HEK293 (cell line): ENCODE measurements at regions not wholly inside any gene's neighbourhood (a gene's known extent, or its start where the extent isn't known, plus 50 kb on each side); places are given as distances from the start of the nearest gene placed in this dataset.
"Not testable (repeated sequence)": the region's sequence is repeated elsewhere in the genome, so short reads cannot be mapped to it uniquely, and the experiment has no call there.

ENCODE experiments used
- CTCF ChIA-PET: fragments of 350-600 bp; formaldehyde crosslinking; extraction: SDS; loops from one replicate; lab custom pipeline; 2021; ENCODE audit warnings: antibody characterized with exemption; lab: Yijun Ruan, JAX
- POLR2A ChIA-PET: fragments of 300-600 bp; formaldehyde crosslinking; extraction: SDS; loops from one replicate; lab custom pipeline; 2020; ENCODE audit warnings: antibody characterized with exemption, inconsistent platforms; lab: Yijun Ruan, JAX
- H3K27ac ChIP-seq: fragments of 200-500 bp; sonication (Bioruptor generic); 2 replicates; pipeline ENCODE4 v1.5.1; 2014; ENCODE audit warnings: low read depth, low read length, control low read depth, inconsistent platforms; ENCODE audit errors: extremely low read depth
- H3K36me3 ChIP-seq, 2 experiments: fragments of 200-500 bp in 1 of 2; sonication (Bioruptor generic) in 1 of 2; 1 replicate in 1 of 2; 2 replicates in 1 of 2; pipeline ENCODE4 v1.5.1; 2014 to 2017; ENCODE audit warnings: inconsistent platforms in 2 of 2, low read length in 2 of 2; ENCODE audit not compliant: control insufficient read depth in 2 of 2, insufficient read depth in 1 of 2
- H3K4me1 ChIP-seq: fragments of 200-500 bp; sonication (Bioruptor generic); 2 replicates; pipeline ENCODE4 v1.5.1; 2014; ENCODE audit warnings: mild to moderate bottlenecking, low read length, inconsistent platforms; ENCODE audit not compliant: control insufficient read depth, insufficient read depth
- H3K4me3 ChIP-seq: 2 replicates; pipeline ENCODE4 v1.5.1; 2011; ENCODE audit warnings: low read depth, mild to moderate bottlenecking, control low read depth, low read length, moderate library complexity
- H3K9me3 ChIP-seq: fragments of 200-500 bp; sonication (Bioruptor generic); 2 replicates; pipeline ENCODE4 v1.5.1; 2014; ENCODE audit warnings: low read depth, low read length, inconsistent platforms; ENCODE audit not compliant: control insufficient read depth, insufficient read depth
- REST ChIP-seq: fragments of 450-650 bp; formaldehyde crosslinking; IDR thresholded peaks from 2 replicates; pipeline ENCODE4 v1.5.1; 2016; ENCODE audit warnings: missing biosample characterization, missing genetic modification characterization
- SALL2 ChIP-seq: fragments of 450-650 bp; formaldehyde crosslinking; IDR thresholded peaks from 2 replicates; pipeline ENCODE4 v1.5.0; 2017; ENCODE audit warnings: missing biosample characterization, mild to moderate bottlenecking, missing genetic modification characterization, borderline replicate concordance
- TRIM28 ChIP-seq: IDR thresholded peaks from 2 replicates; pipeline ENCODE4 v1.6.1; 2011; ENCODE audit warnings: low read length, control low read depth, borderline replicate concordance
- ZBTB10 ChIP-seq: fragments of 450-650 bp; formaldehyde crosslinking; IDR thresholded peaks from 2 replicates; pipeline ENCODE4 v1.5.1; 2016; ENCODE audit warnings: missing biosample characterization, missing genetic modification characterization
- ZBTB17 ChIP-seq: fragments of 450-650 bp; formaldehyde crosslinking; IDR thresholded peaks from 2 replicates; pipeline ENCODE4 v1.5.1; 2016; ENCODE audit warnings: missing biosample characterization, missing genetic modification characterization
- ZFHX2 ChIP-seq: fragments of 450-650 bp; formaldehyde crosslinking; conservative IDR thresholded peaks from 2 replicates; pipeline ENCODE4 v1.5.1; 2016; ENCODE audit warnings: missing biosample characterization, missing genetic modification characterization
- ZFP69B ChIP-seq: fragments of 450-650 bp; formaldehyde crosslinking; IDR thresholded peaks from 2 replicates; pipeline ENCODE4 v1.5.1; 2016; ENCODE audit warnings: missing biosample characterization, missing genetic modification characterization
- ZNF169 ChIP-seq: fragments of 450-650 bp; formaldehyde crosslinking; IDR thresholded peaks from 2 replicates; pipeline ENCODE4 v1.5.1; 2016; ENCODE audit warnings: missing biosample characterization, missing genetic modification characterization
- ZNF175 ChIP-seq: fragments of 450-650 bp; formaldehyde crosslinking; IDR thresholded peaks from 2 replicates; pipeline ENCODE4 v1.5.1; 2016; ENCODE audit warnings: missing biosample characterization, missing genetic modification characterization
- ZNF221 ChIP-seq: fragments of 450-650 bp; formaldehyde crosslinking; IDR thresholded peaks from 2 replicates; pipeline ENCODE4 v1.5.1; 2017; ENCODE audit warnings: missing biosample characterization, missing genetic modification characterization, borderline replicate concordance
- ZNF404 ChIP-seq: fragments of 450-650 bp; formaldehyde crosslinking; IDR thresholded peaks from 2 replicates; pipeline ENCODE4 v1.5.1; 2017; ENCODE audit warnings: missing biosample characterization, missing genetic modification characterization
- ZNF510 ChIP-seq: fragments of 450-650 bp; formaldehyde crosslinking; IDR thresholded peaks from 2 replicates; pipeline ENCODE4 v1.5.1; 2018; ENCODE audit warnings: mild to moderate bottlenecking, missing genetic modification characterization, missing biosample characterization; ENCODE audit not compliant: insufficient replicate concordance
- ZNF555 ChIP-seq: fragments of 450-650 bp; formaldehyde crosslinking; conservative IDR thresholded peaks from 2 replicates; pipeline ENCODE4 v1.5.1; 2017; ENCODE audit warnings: missing biosample characterization, mild to moderate bottlenecking, missing genetic modification characterization, inconsistent platforms
- ZNF596 ChIP-seq: fragments of 450-650 bp; IDR thresholded peaks from 2 replicates; pipeline ENCODE4 v1.5.0; 2018; ENCODE audit warnings: missing biosample characterization, mild to moderate bottlenecking, missing genetic modification characterization, moderate library complexity
- ZNF658 ChIP-seq: fragments of 450-650 bp; formaldehyde crosslinking; IDR thresholded peaks from 2 replicates; pipeline ENCODE4; 2016; ENCODE audit warnings: missing biosample characterization, missing genetic modification characterization
- ZNF660 ChIP-seq: fragments of 450-650 bp; IDR thresholded peaks from 2 replicates; pipeline ENCODE4 v1.5.1; 2018; ENCODE audit warnings: missing biosample characterization, mild to moderate bottlenecking, missing genetic modification characterization
- ZNF701 ChIP-seq: fragments of 450-650 bp; formaldehyde crosslinking; IDR thresholded peaks from 2 replicates; pipeline ENCODE4 v1.5.1; 2016; ENCODE audit warnings: missing biosample characterization, missing genetic modification characterization
- ZNF791 ChIP-seq: fragments of 450-650 bp; formaldehyde crosslinking; IDR thresholded peaks from 2 replicates; pipeline ENCODE4 v1.5.1; 2016; ENCODE audit warnings: missing biosample characterization, missing genetic modification characterization
- TF ChIP-seq, protein P1 (sequence below): fragments of 450-650 bp; formaldehyde crosslinking; IDR thresholded peaks from 2 replicates; pipeline ENCODE4 v1.5.1; 2016; ENCODE audit warnings: missing biosample characterization, missing genetic modification characterization

- TF ChIP-seq REST (tag by site-specific recombination) (no peak), ZFHX2 (tag by site-specific recombination) (no peak), ZNF658 (tag by site-specific recombination) (no peak), ZNF596 (tag by site-specific recombination) (no peak), ZNF175 (tag by site-specific recombination) (no peak), ZNF791 (no peak), ZNF510 (no peak), ZNF555 (tag by site-specific recombination) (no peak), ZBTB17 (no peak), ZNF169 (tag by site-specific recombination) (no peak), ZNF404 (tag by site-specific recombination) (no peak)
- TF ChIP-seq, protein P1, sequence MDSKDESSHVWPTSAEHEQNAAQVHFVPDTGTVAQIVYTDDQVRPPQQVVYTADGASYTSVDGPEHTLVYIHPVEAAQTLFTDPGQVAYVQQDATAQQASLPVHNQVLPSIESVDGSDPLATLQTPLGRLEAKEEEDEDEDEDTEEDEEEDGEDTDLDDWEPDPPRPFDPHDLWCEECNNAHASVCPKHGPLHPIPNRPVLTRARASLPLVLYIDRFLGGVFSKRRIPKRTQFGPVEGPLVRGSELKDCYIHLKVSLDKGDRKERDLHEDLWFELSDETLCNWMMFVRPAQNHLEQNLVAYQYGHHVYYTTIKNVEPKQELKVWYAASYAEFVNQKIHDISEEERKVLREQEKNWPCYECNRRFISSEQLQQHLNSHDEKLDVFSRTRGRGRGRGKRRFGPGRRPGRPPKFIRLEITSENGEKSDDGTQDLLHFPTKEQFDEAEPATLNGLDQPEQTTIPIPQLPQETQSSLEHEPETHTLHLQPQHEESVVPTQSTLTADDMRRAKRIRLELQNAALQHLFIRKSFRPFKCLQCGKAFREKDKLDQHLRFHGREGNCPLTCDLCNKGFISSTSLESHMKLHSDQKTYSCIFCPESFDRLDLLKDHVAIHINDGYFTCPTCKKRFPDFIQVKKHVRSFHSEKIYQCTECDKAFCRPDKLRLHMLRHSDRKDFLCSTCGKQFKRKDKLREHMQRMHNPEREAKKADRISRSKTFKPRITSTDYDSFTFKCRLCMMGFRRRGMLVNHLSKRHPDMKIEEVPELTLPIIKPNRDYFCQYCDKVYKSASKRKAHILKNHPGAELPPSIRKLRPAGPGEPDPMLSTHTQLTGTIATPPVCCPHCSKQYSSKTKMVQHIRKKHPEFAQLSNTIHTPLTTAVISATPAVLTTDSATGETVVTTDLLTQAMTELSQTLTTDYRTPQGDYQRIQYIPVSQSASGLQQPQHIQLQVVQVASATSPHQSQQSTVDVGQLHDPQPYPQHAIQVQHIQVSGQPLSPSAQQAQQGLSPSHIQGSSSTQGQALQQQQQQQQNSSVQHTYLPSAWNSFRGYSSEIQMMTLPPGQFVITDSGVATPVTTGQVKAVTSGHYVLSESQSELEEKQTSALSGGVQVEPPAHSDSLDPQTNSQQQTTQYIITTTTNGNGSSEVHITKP, result no peak
These were observed 305.2 kb upstream of the STEAP1 start (continued) for GRCh38 chr7:89849052-89849451.

DNA sequence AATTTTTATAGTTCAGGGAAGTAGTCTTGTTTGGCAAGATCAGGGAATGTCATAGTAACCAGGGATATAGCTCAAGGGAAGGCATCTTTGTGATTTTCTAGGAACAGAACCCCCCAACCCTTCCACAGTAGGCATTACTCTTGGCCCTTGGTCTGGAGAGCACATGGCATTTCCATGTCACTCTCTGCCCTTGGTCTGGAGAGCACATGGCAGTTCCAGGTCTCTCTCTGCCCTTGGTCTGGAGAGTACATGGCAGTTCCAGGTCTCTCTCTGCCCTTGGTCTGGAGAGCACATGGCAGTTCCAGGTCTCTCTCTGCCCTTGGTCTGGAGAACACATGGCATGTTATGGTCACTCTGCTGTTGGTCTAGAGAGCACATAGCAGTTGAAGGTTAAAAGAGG, 297.2 kb upstream of the STEAP1 start:
- H3K36me3 ChIP-seq, H3K4me1 ChIP-seq, H3K4me3 ChIP-seq, CTCF ChIA-PET, H3K9me3 ChIP-seq, H3K27ac ChIP-seq, POLR2A ChIA-PET: not testable (repeated sequence)

- no peaks in the 10 kb centered on the region for H3K9me3 ChIP-seq
- CTCF ChIA-PET, result no interaction called here
- no peaks in the 10 kb centered on the region for H3K4me1 ChIP-seq
- H3K27ac ChIP-seq, result no peak overlapping the region
- POLR2A ChIA-PET, result no interaction called here
- no peak for TF ChIP-seq SALL2
- TF ChIP-seq ZBTB10 (tag by site-specific recombination), result no peak
- no peak for TF ChIP-seq ZNF701 (tag by site-specific recombination)
- TF ChIP-seq ZNF660 (tag by site-specific recombination), result no peak
- TF ChIP-seq ZNF221 (tag by site-specific recombination), result no peak
- peak; percentile 56; the same call in 1 of the 2 replicates for TF ChIP-seq TRIM28
- no peak for TF ChIP-seq ZFP69B (tag by site-specific recombination)
- no peaks in the 10 kb centered on the region for H3K36me3 ChIP-seq
- H3K4me3 ChIP-seq, result no peak overlapping the region
These were observed 296.5 kb upstream of the STEAP1 start for GRCh38 chr7:89857767-89858166.
